ENCODE measurements at regions not wholly inside any gene's neighbourhood (a gene's known extent, or its start where the extent isn't known, plus 50 kb on each side); places are given as distances from the start of the nearest gene placed in this dataset.

GRCh38 chr10:6892864-6893263, 312.8 kb upstream of the PRKCQ start (continued):
- no peak for TF ChIP-seq CTCF (IDR thresholded peaks at IDR 0.05 in 2 of 3, conservative IDR thresholded peaks at IDR 0.05 in 1 of 3; ENCODE audit: borderline replicate concordance in 1 of 3, insufficient read depth in 1 of 3, low read depth in 2 of 3, low read length in 2 of 3)
- TF ChIP-seq JUND (IDR thresholded peaks at IDR 0.05) = no peak
- no peak for TF ChIP-seq CEBPB (IDR thresholded peaks at IDR 0.05; ENCODE audit: low read depth)

- H3K27me3 ChIP-seq (ENCODE audit: insufficient read depth, low read length) = peaks cover 25% of the 10 kb centered on the region
- no peaks in the 10 kb centered on the region for H3K4me1 ChIP-seq (ENCODE audit: control insufficient read depth in 1 of 2, insufficient read depth in 2 of 2, low read length in 2 of 2)
- intact Hi-C loops (cut with micrococcal nuclease) = no loop called here
- ChIA-PET CTCF (no interaction called here), POLR2A (no interaction called here), RAD21 (ENCODE audit: low non-redundant PET in 1 of 2, low total read pairs in 2 of 2, uncharacterized antibody in 2 of 2, unreplicated experiment in 2 of 2) (no interaction called here)
- no peak overlapping the region for H3K9ac ChIP-seq (ENCODE audit: low read length)
- H3K4me3 ChIP-seq (replicated peaks in 1 of 2; ENCODE audit: low read depth in 1 of 2, low read length in 2 of 2) = no peak overlapping the region
- H4K20me1 ChIP-seq (ENCODE audit: insufficient read depth) = no peaks in the 10 kb centered on the region
- DNase-seq (ENCODE audit: low read depth, low spot score) = no peak
- no peak overlapping the region for H2AFZ ChIP-seq (ENCODE audit: low read depth, low read length, poor library complexity, severe bottlenecking)
- H3K36me3 ChIP-seq (ENCODE audit: control insufficient read depth in 1 of 2, insufficient read depth in 2 of 2, low read length in 2 of 2) = no peaks in the 10 kb centered on the region
- no peaks in the 10 kb centered on the region for H3K9me3 ChIP-seq (ENCODE audit: control insufficient read depth in 1 of 2, insufficient read depth in 1 of 2, low read depth in 1 of 2, low read length in 2 of 2)
- TF ChIP-seq EZH2 (IDR thresholded peaks at IDR 0.05) (no peak), ATF3 (IDR thresholded peaks at IDR 0.05) (no peak), SRF (IDR thresholded peaks at IDR 0.05; ENCODE audit: low read depth) (no peak), ELF1 (IDR thresholded peaks at IDR 0.05; ENCODE audit: borderline replicate concordance, low read depth) (no peak), RAD21 (IDR thresholded peaks at IDR 0.05; ENCODE audit: low read depth) (no peak), EZH2phosphoT487 (IDR thresholded peaks at IDR 0.05; ENCODE audit: borderline replicate concordance) (no peak), SP1 (IDR thresholded peaks at IDR 0.05; ENCODE audit: low read depth) (no peak), POLR2AphosphoS5 (IDR thresholded peaks at IDR 0.05; ENCODE audit: low read depth, low read length) (no peak), POLR2A (IDR thresholded peaks at IDR 0.05; ENCODE audit: borderline replicate concordance, extremely low read depth, insufficient read depth, insufficient read length) (no peak), TCF7L2 (IDR thresholded peaks at IDR 0.05; ENCODE audit: borderline replicate concordance, extremely low read depth, insufficient read depth, insufficient read length) (no peak), ZNF274 (IDR thresholded peaks at IDR 0.05; ENCODE audit: low read depth, low read length) (no peak), SIN3A (IDR thresholded peaks at IDR 0.05; ENCODE audit: low read depth) (no peak), REST (IDR thresholded peaks at IDR 0.05; ENCODE audit: low read depth) (no peak), JUND (IDR thresholded peaks at IDR 0.05) (no peak), MAX (IDR thresholded peaks at IDR 0.05) (no peak), CEBPB (IDR thresholded peaks at IDR 0.05; ENCODE audit: low read depth) (no peak), FOSL1 (IDR thresholded peaks at IDR 0.05; ENCODE audit: low read depth) (no peak)
- no peaks in the 10 kb centered on the region for H3K9me2 ChIP-seq (ENCODE audit: insufficient read depth)
- H3K79me2 ChIP-seq (ENCODE audit: insufficient read depth, low read length) = no peaks in the 10 kb centered on the region
- H3K4me2 ChIP-seq (ENCODE audit: low read length) = no peak overlapping the region
- H3K27ac ChIP-seq (ENCODE audit: low read depth, low read length) = no peak overlapping the region
- no peak for ATAC-seq
- no TSS peak for BruUV-seq (replicated peaks)
Measured at GRCh38 chr10:6891924-6892323, 311.8 kb upstream of the PRKCQ start.

All from HCT116 (cell line).